Stromal cell of bone marrow (primary cell): ENCODE measurements at regions not wholly inside any gene's neighbourhood (a gene's known extent, or its start where the extent isn't known, plus 50 kb on each side); places are given as distances from the start of the nearest gene placed in this dataset.

Source experiments
- DNase-seq: peaks from one replicate; pipeline ENCODE4 v3.0.0-alpha.2; 2012; ENCODE audit warnings: low read depth

GRCh38 chr9:108512426-108513173 lies 343.2 kb downstream of the ACTL7B start:
- no peak for DNase-seq

GRCh38 chr9:108511307-108511706 lies 344.5 kb downstream of the ACTL7B start:
- DNase-seq = peak; percentile 77

- no peak for DNase-seq
These were observed 358.9 kb downstream of the ACTL7B start for GRCh38 chr9:108496846-108497245.

- no peak for DNase-seq
These were observed 366.2 kb downstream of the ACTL7B start for GRCh38 chr9:108489567-108489966.

GRCh38 chr9:108486831-108487230 lies 369.0 kb downstream of the ACTL7B start:
- DNase-seq = no peak

- no peak for DNase-seq
These were observed 371.3 kb downstream of the ACTL7B start for GRCh38 chr9:108484468-108484867.

GRCh38 chr9:108483676-108484075 lies 372.1 kb downstream of the ACTL7B start:
- no peak for DNase-seq

- no peak for DNase-seq
These were observed 375.7 kb downstream of the ACTL7B start for GRCh38 chr9:108479989-108480652.

- peak; percentile 93 for DNase-seq
These were observed 377.1 kb downstream of the ACTL7B start for GRCh38 chr9:108478431-108479332.

GRCh38 chr9:108477529-108478006 lies 378.2 kb downstream of the ACTL7B start:
- DNase-seq = peak; percentile 74

- no peak for DNase-seq
These were observed 379.2 kb downstream of the ACTL7B start for GRCh38 chr9:108476574-108476973.

GRCh38 chr9:108475813-108476212 lies 380.0 kb downstream of the ACTL7B start:
- DNase-seq = no peak

- no peak for DNase-seq
These were observed 381.4 kb downstream of the ACTL7B start for GRCh38 chr9:108474356-108474755.

GRCh38 chr9:108473209-108474112 lies 382.3 kb downstream of the ACTL7B start:
- DNase-seq = peak; percentile 79

GRCh38 chr9:108469654-108470053 lies 386.1 kb downstream of the ACTL7B start:
- peak; percentile 83 for DNase-seq

- DNase-seq = no peak
These were observed 387.4 kb downstream of the ACTL7B start for GRCh38 chr9:108468364-108468763.

- peak; percentile 69 for DNase-seq
These were observed 388.0 kb downstream of the ACTL7B start for GRCh38 chr9:108467653-108468324.

- no peak for DNase-seq
These were observed 388.6 kb downstream of the ACTL7B start for GRCh38 chr9:108467161-108467560.

GRCh38 chr9:108466304-108466703 lies 389.5 kb downstream of the ACTL7B start:
- no peak for DNase-seq

- peak; percentile 61 for DNase-seq
These were observed 391.7 kb downstream of the ACTL7B start for GRCh38 chr9:108463932-108464606.
